Endothelial cell (in vitro differentiated cells): ENCODE measurements at regions not wholly inside any gene's neighbourhood (a gene's known extent, or its start where the extent isn't known, plus 50 kb on each side); places are given as distances from the start of the nearest gene placed in this dataset.

Source experiments
- DNase-seq: peaks from one replicate; pipeline ENCODE4 v3.0.0; 2021; ENCODE audit warnings: low spot score
- H3K27ac Mint-ChIP-seq: one replicate; pipeline ENCODE4 v1.8.0; 2021; ENCODE audit warnings: mixed read lengths, inconsistent platforms; ENCODE audit not compliant: unreplicated experiment
- H3K27me3 Mint-ChIP-seq: one replicate; pipeline ENCODE4 v1.8.0; 2021; ENCODE audit warnings: mild to moderate bottlenecking, moderate library complexity, mixed read lengths, inconsistent platforms; ENCODE audit not compliant: unreplicated experiment
- H3K36me3 Mint-ChIP-seq: one replicate; pipeline ENCODE4 v1.8.0; 2021; ENCODE audit warnings: mild to moderate bottlenecking, low read depth, mixed read lengths, inconsistent platforms; ENCODE audit not compliant: unreplicated experiment
- H3K4me1 Mint-ChIP-seq: one replicate; pipeline ENCODE4 v1.8.0; 2021; ENCODE audit warnings: mild to moderate bottlenecking, mixed read lengths, inconsistent platforms; ENCODE audit not compliant: unreplicated experiment
- H3K4me3 Mint-ChIP-seq: one replicate; pipeline ENCODE4 v1.8.0; 2021; ENCODE audit warnings: mild to moderate bottlenecking, mixed read lengths, inconsistent platforms; ENCODE audit not compliant: unreplicated experiment
- H3K9me3 Mint-ChIP-seq: one replicate; pipeline ENCODE4 v1.8.0; 2021; ENCODE audit warnings: mixed read lengths, inconsistent platforms; ENCODE audit not compliant: unreplicated experiment
- TF ChIP-seq, protein P1 (sequence below): fragments of 200-600 bp; sonication (generic); IDR thresholded peaks from one replicate; pipeline ENCODE4 v1.5.0; 2021; ENCODE audit warnings: antibody characterized with exemption; ENCODE audit not compliant: unreplicated experiment

- Mint-ChIP-seq H3K27ac (no peak overlapping the region), H3K27me3 (peaks cover 1% of the 10 kb centered on the region), H3K4me1 (peaks cover 8% of the 10 kb centered on the region), H3K36me3 (no peaks in the 10 kb centered on the region), H3K9me3 (no peaks in the 10 kb centered on the region), H3K4me3 (no peak overlapping the region)
- TF ChIP-seq, protein P1, sequence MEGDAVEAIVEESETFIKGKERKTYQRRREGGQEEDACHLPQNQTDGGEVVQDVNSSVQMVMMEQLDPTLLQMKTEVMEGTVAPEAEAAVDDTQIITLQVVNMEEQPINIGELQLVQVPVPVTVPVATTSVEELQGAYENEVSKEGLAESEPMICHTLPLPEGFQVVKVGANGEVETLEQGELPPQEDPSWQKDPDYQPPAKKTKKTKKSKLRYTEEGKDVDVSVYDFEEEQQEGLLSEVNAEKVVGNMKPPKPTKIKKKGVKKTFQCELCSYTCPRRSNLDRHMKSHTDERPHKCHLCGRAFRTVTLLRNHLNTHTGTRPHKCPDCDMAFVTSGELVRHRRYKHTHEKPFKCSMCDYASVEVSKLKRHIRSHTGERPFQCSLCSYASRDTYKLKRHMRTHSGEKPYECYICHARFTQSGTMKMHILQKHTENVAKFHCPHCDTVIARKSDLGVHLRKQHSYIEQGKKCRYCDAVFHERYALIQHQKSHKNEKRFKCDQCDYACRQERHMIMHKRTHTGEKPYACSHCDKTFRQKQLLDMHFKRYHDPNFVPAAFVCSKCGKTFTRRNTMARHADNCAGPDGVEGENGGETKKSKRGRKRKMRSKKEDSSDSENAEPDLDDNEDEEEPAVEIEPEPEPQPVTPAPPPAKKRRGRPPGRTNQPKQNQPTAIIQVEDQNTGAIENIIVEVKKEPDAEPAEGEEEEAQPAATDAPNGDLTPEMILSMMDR: no peak
- DNase-seq: no peak
Observed at GRCh38 chr13:44030615-44031014, 150.9 kb downstream of the LACC1 start.

DNA sequence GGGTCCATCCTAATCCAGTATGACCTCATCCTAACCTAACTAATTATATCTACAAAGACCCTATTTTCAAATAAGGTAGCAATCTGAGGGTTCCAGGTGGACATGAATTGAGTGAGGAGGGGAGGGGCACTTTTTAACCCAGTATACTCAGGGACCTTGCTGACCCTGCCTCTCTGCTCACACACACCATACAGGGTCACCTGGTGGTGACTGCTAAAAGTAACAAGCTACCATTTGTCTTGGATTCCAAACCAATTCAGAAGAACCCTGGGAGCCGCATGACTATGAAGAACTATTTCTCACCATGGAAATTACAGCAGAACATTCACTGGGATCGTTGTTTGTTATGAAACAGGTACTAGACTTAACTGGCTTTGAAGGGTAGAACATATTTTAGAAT, 151.9 kb downstream of the LACC1 start:
- Mint-ChIP-seq H3K36me3 (no peaks in the 10 kb centered on the region), H3K4me3 (no peak overlapping the region), H3K4me1 (peaks cover 8% of the 10 kb centered on the region), H3K9me3 (no peaks in the 10 kb centered on the region), H3K27ac (no peak overlapping the region), H3K27me3 (peaks cover 1% of the 10 kb centered on the region)
- no peak for DNase-seq
- TF ChIP-seq, protein P1: no peak

- no peak overlapping the region for H3K4me3 Mint-ChIP-seq
- no peak for DNase-seq
- no peaks in the 10 kb centered on the region for H3K36me3 Mint-ChIP-seq
- no peaks in the 10 kb centered on the region for H3K9me3 Mint-ChIP-seq
- H3K27me3 Mint-ChIP-seq: peaks cover 1% of the 10 kb centered on the region
- peaks cover 8% of the 10 kb centered on the region for H3K4me1 Mint-ChIP-seq
- TF ChIP-seq, protein P1: no peak
- H3K27ac Mint-ChIP-seq: no peak overlapping the region
Observed at GRCh38 chr13:44032802-44033201, 153.1 kb downstream of the LACC1 start.

DNA sequence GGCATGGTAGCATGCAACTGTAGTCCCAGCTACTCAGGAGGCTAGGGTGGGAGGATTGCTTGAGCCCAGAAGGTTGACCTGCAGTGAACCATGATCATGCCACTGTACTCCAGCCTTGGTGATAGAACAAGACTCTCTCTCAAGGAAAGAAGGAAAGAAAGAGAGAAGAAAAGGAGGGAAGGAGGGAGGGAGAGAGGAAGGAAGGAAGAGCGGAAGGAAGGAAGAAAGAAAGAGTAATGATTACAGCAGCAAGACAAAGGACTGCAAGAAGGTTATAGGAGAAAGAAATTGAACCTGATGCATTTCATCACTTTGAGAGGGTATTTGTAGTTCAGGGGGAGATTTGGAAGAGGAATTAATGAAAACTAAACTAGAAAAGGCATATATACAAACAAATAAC, 155.7 kb downstream of the LACC1 start:
- TF ChIP-seq, protein P1: no peak
- Mint-ChIP-seq H3K27ac (no peak overlapping the region), H3K9me3 (no peaks in the 10 kb centered on the region)

GRCh38 chr13:44040070-44040817, 160.5 kb downstream of the LACC1 start:
- Mint-ChIP-seq H3K36me3 (no peaks in the 10 kb centered on the region), H3K4me3 (no peak overlapping the region), H3K4me1 (no peaks in the 10 kb centered on the region), H3K9me3 (no peaks in the 10 kb centered on the region), H3K27ac (no peak overlapping the region), H3K27me3 (no peaks in the 10 kb centered on the region)
- TF ChIP-seq, protein P1: no peak
- no peak for DNase-seq

More for the DNA sequence above, 155.7 kb downstream of the LACC1 start:
- DNase-seq: no peak
- Mint-ChIP-seq H3K27me3 (peaks cover 1% of the 10 kb centered on the region), H3K36me3 (no peaks in the 10 kb centered on the region), H3K4me1 (peaks cover 8% of the 10 kb centered on the region), H3K4me3 (no peak overlapping the region)
